Mucosa of descending colon (tissue), 3 donors: ENCODE measurements at regions not wholly inside any gene's neighbourhood (a gene's known extent, or its start where the extent isn't known, plus 50 kb on each side); places are given as distances from the start of the nearest gene placed in this dataset.

Source experiments
- ATAC-seq: fragments of 200-7000 bp; cut with Tn5 transposase; one replicate; pipeline ENCODE4 v1.9.1; 2020; ENCODE audit warnings: mild to moderate bottlenecking, moderate library complexity
- DNase-seq, 3 donors: peaks; one replicate each; pipeline ENCODE4 v3.0.0-alpha.2; 2020
- H3K36me3 ChIP-seq: fragments of 200-600 bp; one replicate; pipeline ENCODE4 v1.8.0; 2021; ENCODE audit warnings: low read depth, mild to moderate bottlenecking
- H3K4me1 ChIP-seq: fragments of 200-600 bp; one replicate; pipeline ENCODE4 v1.8.0; 2021; ENCODE audit warnings: low read depth, mild to moderate bottlenecking
- H3K4me3 ChIP-seq: fragments of 200-600 bp; one replicate; pipeline ENCODE4 v1.8.0; 2021; ENCODE audit warnings: mild to moderate bottlenecking
- H3K9me3 ChIP-seq: fragments of 200-600 bp; one replicate; pipeline ENCODE4 v1.8.0; 2021; ENCODE audit warnings: mild to moderate bottlenecking
- intact Hi-C, 2 donors: fragments of 100-400 bp; cut with DNase I in 1 of 2; cut with micrococcal nuclease in 1 of 2; formaldehyde crosslinking; loops; one replicate each; pipeline versions ENCODE4 v1.11.0 to v1.11.1; 2022; cut with DNase I, micrococcal nuclease
- TF ChIP-seq, protein P1 (sequence below): fragments of 200-600 bp; IDR thresholded peaks from one replicate; pipeline ENCODE4 v1.8.0; 2022; ENCODE audit warnings: antibody characterized with exemption, mild to moderate bottlenecking
- donor health status: DM: no; HTN: no; CAD: no; lungs with moderate emphysema.
- donor health status: DM: no; HTN: no; CAD: no.
- donor health status: DM: no; HTN: yes; CAD: no.

DNA sequence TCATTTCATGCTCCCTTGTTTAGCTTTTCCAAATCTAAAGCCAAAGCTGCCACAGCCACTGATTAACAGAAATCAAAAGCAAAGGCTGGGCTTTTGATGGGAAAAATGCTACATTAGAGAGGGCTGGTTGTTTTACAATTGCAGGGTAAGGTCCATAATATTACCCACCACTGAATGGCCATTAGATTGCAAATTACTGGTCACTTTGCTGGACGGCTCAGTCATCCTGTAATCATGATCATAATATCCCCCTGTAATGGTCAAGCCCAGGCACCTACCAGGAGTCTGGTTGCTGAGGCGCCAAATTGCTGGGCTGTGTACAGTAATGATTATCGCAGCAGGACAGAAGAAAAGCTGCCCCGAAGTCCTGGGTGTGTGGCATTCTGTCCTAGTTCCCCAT, 286.5 kb downstream of the ZSWIM6 start:
- TF ChIP-seq, protein P1, sequence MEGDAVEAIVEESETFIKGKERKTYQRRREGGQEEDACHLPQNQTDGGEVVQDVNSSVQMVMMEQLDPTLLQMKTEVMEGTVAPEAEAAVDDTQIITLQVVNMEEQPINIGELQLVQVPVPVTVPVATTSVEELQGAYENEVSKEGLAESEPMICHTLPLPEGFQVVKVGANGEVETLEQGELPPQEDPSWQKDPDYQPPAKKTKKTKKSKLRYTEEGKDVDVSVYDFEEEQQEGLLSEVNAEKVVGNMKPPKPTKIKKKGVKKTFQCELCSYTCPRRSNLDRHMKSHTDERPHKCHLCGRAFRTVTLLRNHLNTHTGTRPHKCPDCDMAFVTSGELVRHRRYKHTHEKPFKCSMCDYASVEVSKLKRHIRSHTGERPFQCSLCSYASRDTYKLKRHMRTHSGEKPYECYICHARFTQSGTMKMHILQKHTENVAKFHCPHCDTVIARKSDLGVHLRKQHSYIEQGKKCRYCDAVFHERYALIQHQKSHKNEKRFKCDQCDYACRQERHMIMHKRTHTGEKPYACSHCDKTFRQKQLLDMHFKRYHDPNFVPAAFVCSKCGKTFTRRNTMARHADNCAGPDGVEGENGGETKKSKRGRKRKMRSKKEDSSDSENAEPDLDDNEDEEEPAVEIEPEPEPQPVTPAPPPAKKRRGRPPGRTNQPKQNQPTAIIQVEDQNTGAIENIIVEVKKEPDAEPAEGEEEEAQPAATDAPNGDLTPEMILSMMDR = no peak
- ATAC-seq (no peak), DNase-seq (no peak)
- H3K4me1 ChIP-seq = no peaks in the 10 kb centered on the region
- no peaks in the 10 kb centered on the region for H3K36me3 ChIP-seq
- intact Hi-C loops = no loop called here
- no peaks in the 10 kb centered on the region for H3K9me3 ChIP-seq
- H3K4me3 ChIP-seq = no peak overlapping the region

DNA sequence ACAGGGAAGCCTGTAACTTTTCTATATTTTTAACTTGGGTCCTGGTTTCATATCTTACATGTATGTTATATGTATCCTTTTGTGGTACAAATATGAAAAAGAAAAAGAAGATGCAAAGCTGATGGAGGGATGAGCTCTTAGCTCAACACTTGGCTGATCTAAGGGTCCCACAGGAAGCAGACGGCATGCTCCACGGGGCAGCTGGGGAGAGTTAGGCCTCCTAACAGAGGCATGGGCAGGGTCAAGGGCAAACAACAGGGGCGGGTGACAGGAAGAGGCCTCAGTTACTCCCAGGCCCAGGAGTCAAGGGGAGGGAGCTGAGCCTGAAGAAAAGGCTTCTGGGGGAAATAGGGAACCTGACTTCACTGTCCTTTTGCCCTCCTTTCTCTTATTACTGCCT, 287.2 kb downstream of the ZSWIM6 start:
- no peaks in the 10 kb centered on the region for H3K4me1 ChIP-seq
- no peak overlapping the region for H3K4me3 ChIP-seq
- TF ChIP-seq, protein P1 = no peak
- no peaks in the 10 kb centered on the region for H3K36me3 ChIP-seq
- DNase-seq = no peak
- H3K9me3 ChIP-seq = no peaks in the 10 kb centered on the region
- intact Hi-C loops = no loop called here
- ATAC-seq = no peak

DNA sequence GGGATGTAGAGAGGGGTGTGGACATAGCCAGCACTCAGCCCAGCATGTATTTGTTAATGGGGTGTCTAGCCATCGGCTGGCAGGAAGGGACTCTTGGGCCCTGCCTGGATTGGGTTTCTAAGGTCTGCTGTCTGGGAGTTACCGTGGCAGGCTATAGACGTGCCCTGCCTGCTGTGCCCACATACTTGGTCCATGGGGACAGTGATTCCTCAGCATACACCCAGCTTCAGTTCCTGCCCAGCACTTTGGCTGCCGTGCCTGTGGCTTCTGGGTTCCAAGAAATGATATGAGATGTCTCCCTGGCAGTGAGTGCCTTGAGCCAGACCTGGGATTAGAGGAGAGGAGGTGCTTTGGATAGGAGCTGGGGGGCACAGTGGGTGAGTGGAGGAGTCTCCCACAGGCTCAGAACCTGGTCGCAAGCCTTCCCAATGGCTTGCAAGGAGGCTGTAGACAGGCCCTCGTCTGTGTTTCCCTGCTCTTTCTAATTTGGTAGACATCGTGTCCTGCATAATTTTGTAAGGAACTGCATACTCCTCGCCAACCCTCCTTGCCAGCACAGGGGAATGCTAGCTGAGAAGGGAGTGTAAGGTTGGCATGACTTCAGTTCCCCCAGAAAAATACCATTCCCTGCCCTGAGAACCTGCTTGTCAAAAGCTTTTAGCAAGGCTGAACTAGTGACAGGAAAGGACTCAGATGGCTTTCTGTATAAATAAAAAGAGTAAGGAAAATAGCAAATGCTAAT, 287.9 kb downstream of the ZSWIM6 start:
- Histone ChIP-seq H3K4me3 (no peak overlapping the region), H3K9me3 (no peaks in the 10 kb centered on the region), H3K4me1 (no peaks in the 10 kb centered on the region), H3K36me3 (no peaks in the 10 kb centered on the region)
- intact Hi-C loops = loop anchor here in 1 of 2 donors (10.0 kb wide), 1 partner anchor 285 kb away; the partner anchor contains the start of gene ZSWIM6
- TF ChIP-seq, protein P1 = no peak
- no peak for ATAC-seq
- no peak for DNase-seq

DNA sequence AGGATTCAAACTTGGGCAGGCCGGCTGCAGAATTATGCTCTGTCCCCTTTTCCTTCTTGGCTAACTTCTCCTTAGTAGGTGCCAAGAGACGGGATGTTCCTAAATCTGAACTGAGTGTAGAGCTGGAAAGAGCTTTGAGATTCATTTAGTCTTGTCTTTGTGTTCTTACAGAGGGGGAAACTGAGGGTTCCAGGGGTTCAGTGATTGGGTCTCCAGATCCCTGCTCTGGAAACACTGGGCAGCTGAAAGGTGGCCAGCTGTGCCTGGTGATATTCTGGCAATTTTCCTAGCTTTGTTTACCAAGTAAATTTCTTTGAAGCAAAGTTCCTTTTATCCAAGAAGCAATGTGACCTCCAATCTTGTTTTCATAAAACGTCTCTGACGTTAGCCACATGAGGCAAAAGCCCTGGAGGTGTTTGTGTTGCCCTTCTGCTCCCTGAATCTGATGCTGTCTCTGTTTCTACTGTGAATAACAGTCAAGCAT, 288.7 kb downstream of the ZSWIM6 start:
- Histone ChIP-seq H3K4me3 (no peak overlapping the region), H3K36me3 (no peaks in the 10 kb centered on the region), H3K4me1 (no peaks in the 10 kb centered on the region), H3K9me3 (no peaks in the 10 kb centered on the region)
- ATAC-seq = no peak
- TF ChIP-seq, protein P1 = no peak
- no peak for DNase-seq
- intact Hi-C loops = loop anchor here in 1 of 2 donors (10.0 kb wide), 1 partner anchor 286 kb away; the partner anchor contains the start of gene ZSWIM6

DNA sequence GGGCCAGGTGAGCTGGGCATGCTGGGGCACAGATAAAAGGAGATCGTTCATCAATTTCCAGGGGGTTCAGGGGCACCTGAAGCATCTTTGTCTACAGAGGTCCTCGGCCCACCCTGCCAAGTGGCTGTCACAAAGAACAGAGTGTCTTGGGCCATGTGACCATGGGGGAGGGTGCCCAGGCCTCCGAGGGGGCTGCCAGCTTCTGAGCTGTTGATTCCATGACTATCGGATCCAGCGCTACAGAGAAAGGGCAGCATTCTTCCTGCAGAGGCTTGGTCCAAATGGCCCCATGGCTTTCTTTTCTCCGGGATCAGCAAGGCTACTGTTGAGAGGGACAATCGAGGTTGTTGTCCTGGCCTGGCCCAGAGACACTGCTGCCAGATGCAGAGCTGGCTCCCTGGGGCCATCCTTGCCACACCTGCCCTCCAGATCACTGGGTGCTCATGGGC, 289.2 kb downstream of the ZSWIM6 start:
- ATAC-seq (no peak), DNase-seq (no peak)
- Histone ChIP-seq H3K4me1 (no peaks in the 10 kb centered on the region), H3K9me3 (no peaks in the 10 kb centered on the region), H3K4me3 (no peak overlapping the region), H3K36me3 (no peaks in the 10 kb centered on the region)
- TF ChIP-seq, protein P1 = no peak
- intact Hi-C loops = loop anchor here in 1 of 2 donors (10.0 kb wide), 1 partner anchor 286 kb away; the partner anchor contains the start of gene ZSWIM6
